ENCODE measurements at regions not wholly inside any gene's neighbourhood (a gene's known extent, or its start where the extent isn't known, plus 50 kb on each side); places are given as distances from the start of the nearest gene placed in this dataset.

GRCh38 chr6:163777716-163778115 lies 363.2 kb downstream of the QKI start:
- Mint-ChIP-seq H3K9me3 (ENCODE audit: unreplicated experiment) (no peaks in the 10 kb centered on the region), H3K27me3 (ENCODE audit: unreplicated experiment) (peaks cover 3% of the 10 kb centered on the region), H3K27ac (ENCODE audit: unreplicated experiment) (no peak overlapping the region), H3K4me3 (ENCODE audit: unreplicated experiment) (no peak overlapping the region), H3K4me1 (ENCODE audit: unreplicated experiment) (peaks cover 14% of the 10 kb centered on the region), H3K36me3 (ENCODE audit: unreplicated experiment) (no peaks in the 10 kb centered on the region)
- no peak for TF ChIP-seq CTCF (IDR thresholded peaks at IDR 0.05)
- DNase-seq (ENCODE audit: extremely low spot score, unreplicated experiment), result no peak

GRCh38 chr6:163776906-163777686 lies 362.6 kb downstream of the QKI start:
- no peak overlapping the region for H3K27ac Mint-ChIP-seq (ENCODE audit: unreplicated experiment)
- H3K4me1 Mint-ChIP-seq (ENCODE audit: unreplicated experiment), result peaks cover 13% of the 10 kb centered on the region
- no peak for DNase-seq (ENCODE audit: extremely low spot score, unreplicated experiment)
- peaks cover 3% of the 10 kb centered on the region for H3K27me3 Mint-ChIP-seq (ENCODE audit: unreplicated experiment)
- no peaks in the 10 kb centered on the region for H3K36me3 Mint-ChIP-seq (ENCODE audit: unreplicated experiment)
- no peaks in the 10 kb centered on the region for H3K9me3 Mint-ChIP-seq (ENCODE audit: unreplicated experiment)
- TF ChIP-seq CTCF (IDR thresholded peaks at IDR 0.05), result no peak
- no peak overlapping the region for H3K4me3 Mint-ChIP-seq (ENCODE audit: unreplicated experiment)

- peaks cover 11% of the 10 kb centered on the region for H3K4me1 Mint-ChIP-seq (ENCODE audit: unreplicated experiment)
- peaks cover 3% of the 10 kb centered on the region for H3K27me3 Mint-ChIP-seq (ENCODE audit: unreplicated experiment)
- H3K9me3 Mint-ChIP-seq (ENCODE audit: unreplicated experiment), result no peaks in the 10 kb centered on the region
- no peaks in the 10 kb centered on the region for H3K36me3 Mint-ChIP-seq (ENCODE audit: unreplicated experiment)
- H3K27ac Mint-ChIP-seq (ENCODE audit: unreplicated experiment), result no peak overlapping the region
- no peak overlapping the region for H3K4me3 Mint-ChIP-seq (ENCODE audit: unreplicated experiment)
- DNase-seq (ENCODE audit: extremely low spot score, unreplicated experiment), result no peak
- TF ChIP-seq CTCF (IDR thresholded peaks at IDR 0.05), result no peak
Measured at GRCh38 chr6:163776196-163776905, 361.8 kb downstream of the QKI start.

GRCh38 chr6:163775313-163775712 lies 360.8 kb downstream of the QKI start:
- Mint-ChIP-seq H3K36me3 (ENCODE audit: unreplicated experiment) (no peaks in the 10 kb centered on the region), H3K9me3 (ENCODE audit: unreplicated experiment) (no peaks in the 10 kb centered on the region), H3K4me3 (ENCODE audit: unreplicated experiment) (no peak overlapping the region), H3K27me3 (ENCODE audit: unreplicated experiment) (peaks cover 3% of the 10 kb centered on the region), H3K27ac (ENCODE audit: unreplicated experiment) (no peak overlapping the region), H3K4me1 (ENCODE audit: unreplicated experiment) (peaks cover under 1% of the 10 kb centered on the region)
- DNase-seq (ENCODE audit: extremely low spot score, unreplicated experiment), result no peak
- no peak for TF ChIP-seq CTCF (IDR thresholded peaks at IDR 0.05)

- no peak for TF ChIP-seq CTCF (IDR thresholded peaks at IDR 0.05)
- DNase-seq (ENCODE audit: extremely low spot score, unreplicated experiment), result no peak
- no peak overlapping the region for H3K27ac Mint-ChIP-seq (ENCODE audit: unreplicated experiment)
- H3K4me3 Mint-ChIP-seq (ENCODE audit: unreplicated experiment), result no peak overlapping the region
- H3K9me3 Mint-ChIP-seq (ENCODE audit: unreplicated experiment), result no peaks in the 10 kb centered on the region
- peaks cover 3% of the 10 kb centered on the region for H3K27me3 Mint-ChIP-seq (ENCODE audit: unreplicated experiment)
- no peaks in the 10 kb centered on the region for H3K4me1 Mint-ChIP-seq (ENCODE audit: unreplicated experiment)
- H3K36me3 Mint-ChIP-seq (ENCODE audit: unreplicated experiment), result no peaks in the 10 kb centered on the region
Measured at GRCh38 chr6:163774485-163774884, 360.0 kb downstream of the QKI start.
